ENCODE measurements at regions not wholly inside any gene's neighbourhood (a gene's known extent, or its start where the extent isn't known, plus 50 kb on each side); places are given as distances from the start of the nearest gene placed in this dataset.
"Not testable (repeated sequence)": the region's sequence is repeated elsewhere in the genome, so short reads cannot be mapped to it uniquely, and the experiment has no call there.

GRCh38 chr21:9003909-9004814 is 1517.2 kb upstream of the TPTE start:
- H3K27ac Mint-ChIP-seq (ENCODE audit: low read depth, unreplicated experiment); H3K4me3 Mint-ChIP-seq (ENCODE audit: unreplicated experiment); intact Hi-C loops (cut with micrococcal nuclease); DNase-seq (ENCODE audit: unreplicated experiment); CTCF ChIA-PET; H3K27me3 Mint-ChIP-seq (ENCODE audit: insufficient read depth, unreplicated experiment); POLR2A ChIA-PET; H3K36me3 Mint-ChIP-seq (ENCODE audit: insufficient read depth, unreplicated experiment); H3K4me1 Mint-ChIP-seq (ENCODE audit: insufficient read depth, unreplicated experiment); BruUV-seq (replicated peaks): not testable (repeated sequence)
- peaks cover 50% of the 10 kb centered on the region for H3K9me3 Mint-ChIP-seq (ENCODE audit: unreplicated experiment)

DNA sequence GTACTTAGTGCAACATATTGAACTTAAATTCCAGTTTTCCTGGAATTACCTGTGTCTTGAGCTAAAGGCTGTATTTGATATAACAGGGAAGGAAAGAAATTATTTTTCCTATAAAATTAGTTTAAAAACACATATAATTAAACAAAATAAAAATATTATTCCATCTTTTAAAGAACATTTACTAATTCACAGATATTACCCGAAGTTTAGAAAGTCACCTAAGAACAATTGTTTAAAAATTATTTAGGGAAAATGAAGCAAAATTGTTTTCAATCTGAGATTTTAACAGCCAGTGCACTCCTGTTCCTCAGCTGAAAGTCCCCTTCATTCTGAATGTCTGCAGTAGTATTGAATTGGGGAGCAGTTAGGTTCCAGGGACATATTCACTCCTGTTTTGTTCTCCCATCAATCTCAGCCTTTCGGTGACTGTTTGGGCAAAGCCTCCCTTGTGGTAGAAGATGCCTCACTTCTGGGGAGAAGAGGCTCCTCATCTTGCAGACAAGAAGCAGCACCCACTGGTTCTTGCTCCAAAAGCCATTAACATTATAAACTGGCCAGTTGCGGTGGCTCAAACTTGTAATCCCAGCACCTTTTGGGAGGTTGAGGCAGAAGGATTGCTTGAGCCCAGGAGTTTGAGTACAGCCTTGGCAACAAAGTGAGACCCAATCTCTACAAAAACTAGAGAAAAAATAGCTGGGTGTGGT is 1516.4 kb upstream of the TPTE start:
- H3K27ac Mint-ChIP-seq (ENCODE audit: low read depth, unreplicated experiment); CTCF ChIA-PET; H3K4me1 Mint-ChIP-seq (ENCODE audit: insufficient read depth, unreplicated experiment); DNase-seq (ENCODE audit: unreplicated experiment); BruUV-seq (replicated peaks); H3K27me3 Mint-ChIP-seq (ENCODE audit: insufficient read depth, unreplicated experiment); intact Hi-C loops (cut with micrococcal nuclease); H3K36me3 Mint-ChIP-seq (ENCODE audit: insufficient read depth, unreplicated experiment); POLR2A ChIA-PET; H3K4me3 Mint-ChIP-seq (ENCODE audit: unreplicated experiment): not testable (repeated sequence)
- H3K9me3 Mint-ChIP-seq (ENCODE audit: unreplicated experiment): peaks cover 51% of the 10 kb centered on the region

DNA sequence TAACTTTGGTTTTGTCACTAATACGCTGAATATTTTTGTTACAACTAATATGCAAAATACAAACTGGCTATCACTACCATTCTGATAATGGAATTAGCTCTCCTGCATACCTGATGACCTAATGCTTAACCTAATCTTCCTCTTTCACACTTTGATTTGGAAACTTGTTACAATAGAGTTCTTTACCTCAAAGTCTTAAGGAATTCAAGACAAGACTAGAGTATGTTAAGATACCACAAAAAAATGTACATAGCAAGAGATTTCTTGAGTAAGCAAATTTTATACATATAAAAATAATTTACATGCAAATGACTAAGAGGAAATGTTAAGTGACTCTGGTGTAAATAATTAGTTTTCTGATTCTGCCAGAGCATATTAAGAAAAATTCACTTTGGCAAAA is 1515.7 kb upstream of the TPTE start:
- DNase-seq (ENCODE audit: unreplicated experiment); H3K4me1 Mint-ChIP-seq (ENCODE audit: insufficient read depth, unreplicated experiment); intact Hi-C loops (cut with micrococcal nuclease); H3K4me3 Mint-ChIP-seq (ENCODE audit: unreplicated experiment); H3K27me3 Mint-ChIP-seq (ENCODE audit: insufficient read depth, unreplicated experiment); CTCF ChIA-PET; BruUV-seq (replicated peaks); POLR2A ChIA-PET; H3K27ac Mint-ChIP-seq (ENCODE audit: low read depth, unreplicated experiment); H3K36me3 Mint-ChIP-seq (ENCODE audit: insufficient read depth, unreplicated experiment): not testable (repeated sequence)
- peaks cover 54% of the 10 kb centered on the region for H3K9me3 Mint-ChIP-seq (ENCODE audit: unreplicated experiment)

GRCh38 chr21:9006111-9006510 is 1515.3 kb upstream of the TPTE start:
- H3K27ac Mint-ChIP-seq (ENCODE audit: low read depth, unreplicated experiment); H3K27me3 Mint-ChIP-seq (ENCODE audit: insufficient read depth, unreplicated experiment); DNase-seq (ENCODE audit: unreplicated experiment); CTCF ChIA-PET; H3K36me3 Mint-ChIP-seq (ENCODE audit: insufficient read depth, unreplicated experiment); H3K4me3 Mint-ChIP-seq (ENCODE audit: unreplicated experiment); H3K4me1 Mint-ChIP-seq (ENCODE audit: insufficient read depth, unreplicated experiment); intact Hi-C loops (cut with micrococcal nuclease); POLR2A ChIA-PET; BruUV-seq (replicated peaks): not testable (repeated sequence)
- peaks cover 58% of the 10 kb centered on the region for H3K9me3 Mint-ChIP-seq (ENCODE audit: unreplicated experiment)

- H3K4me3 Mint-ChIP-seq (ENCODE audit: unreplicated experiment); POLR2A ChIA-PET; BruUV-seq (replicated peaks); CTCF ChIA-PET; H3K4me1 Mint-ChIP-seq (ENCODE audit: insufficient read depth, unreplicated experiment); intact Hi-C loops (cut with micrococcal nuclease); H3K36me3 Mint-ChIP-seq (ENCODE audit: insufficient read depth, unreplicated experiment); H3K27ac Mint-ChIP-seq (ENCODE audit: low read depth, unreplicated experiment); DNase-seq (ENCODE audit: unreplicated experiment); H3K27me3 Mint-ChIP-seq (ENCODE audit: insufficient read depth, unreplicated experiment): not testable (repeated sequence)
- H3K9me3 Mint-ChIP-seq (ENCODE audit: unreplicated experiment): peaks cover 60% of the 10 kb centered on the region
Observed at GRCh38 chr21:9006553-9007323, 1514.6 kb upstream of the TPTE start.

DNA sequence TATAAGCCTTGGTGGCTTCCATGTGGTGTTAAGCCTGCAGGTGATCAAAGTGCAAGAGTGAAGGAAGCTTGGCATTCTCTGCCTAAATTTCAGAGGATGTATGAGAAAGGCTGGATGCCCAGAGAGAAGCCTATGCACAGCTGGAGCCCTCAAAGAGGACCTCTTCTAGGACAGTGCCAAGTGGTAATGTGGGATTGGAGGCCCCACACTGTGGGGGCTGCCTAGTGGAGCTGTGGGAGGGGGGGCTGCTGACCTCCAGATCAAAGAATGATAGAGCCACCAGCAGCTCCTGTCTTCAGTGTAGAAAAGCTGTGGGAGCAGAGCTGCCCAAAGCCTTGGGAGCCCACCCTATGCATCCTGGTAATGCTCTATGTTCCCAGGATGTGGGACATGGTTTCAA is 1512.7 kb upstream of the TPTE start:
- Mint-ChIP-seq H3K4me1 (ENCODE audit: insufficient read depth, unreplicated experiment) (no peaks in the 10 kb centered on the region), H3K4me3 (ENCODE audit: unreplicated experiment) (no peak overlapping the region), H3K36me3 (ENCODE audit: insufficient read depth, unreplicated experiment) (no peaks in the 10 kb centered on the region), H3K27me3 (ENCODE audit: insufficient read depth, unreplicated experiment) (no peaks in the 10 kb centered on the region), H3K27ac (ENCODE audit: low read depth, unreplicated experiment) (no peak overlapping the region), H3K9me3 (ENCODE audit: unreplicated experiment) (peaks cover 54% of the 10 kb centered on the region)
- CTCF ChIA-PET: no interaction called here
- intact Hi-C loops (cut with micrococcal nuclease): no loop called here
- DNase-seq (ENCODE audit: unreplicated experiment): no peak
- no TSS peak for BruUV-seq (replicated peaks)
- POLR2A ChIA-PET: no interaction called here
- TF ChIP-seq CTCF (IDR thresholded peaks at IDR 0.05; ENCODE audit: unreplicated experiment): no peak

- CTCF ChIA-PET; H3K27ac Mint-ChIP-seq (ENCODE audit: low read depth, unreplicated experiment); POLR2A ChIA-PET; DNase-seq (ENCODE audit: unreplicated experiment); H3K36me3 Mint-ChIP-seq (ENCODE audit: insufficient read depth, unreplicated experiment); H3K4me3 Mint-ChIP-seq (ENCODE audit: unreplicated experiment); H3K4me1 Mint-ChIP-seq (ENCODE audit: insufficient read depth, unreplicated experiment); H3K27me3 Mint-ChIP-seq (ENCODE audit: insufficient read depth, unreplicated experiment); BruUV-seq (replicated peaks); intact Hi-C loops (cut with micrococcal nuclease): not testable (repeated sequence)
- peaks cover 46% of the 10 kb centered on the region for H3K9me3 Mint-ChIP-seq (ENCODE audit: unreplicated experiment)
Observed at GRCh38 chr21:9009267-9010016, 1511.9 kb upstream of the TPTE start.
